Loucy (cell line): ENCODE measurements at regions not wholly inside any gene's neighbourhood (a gene's known extent, or its start where the extent isn't known, plus 50 kb on each side); places are given as distances from the start of the nearest gene placed in this dataset.
A peak's percentile ranks its signal among the peaks of the same experiment; 100 is the strongest.

Source experiments
- H2AFZ ChIP-seq: fragments of 200-600 bp; sonication (generic); 2 replicates; pipeline ENCODE4 v1.6.0; 2016; ENCODE audit warnings: antibody characterized with exemption, mild to moderate bottlenecking, low read length, moderate library complexity
- H3F3A ChIP-seq: fragments of 200-600 bp; 2 replicates; pipeline ENCODE4 v1.6.0; 2016; ENCODE audit warnings: antibody characterized with exemption, low read depth, mild to moderate bottlenecking
- H3K27me3 ChIP-seq: fragments of 200-600 bp; sonication (generic); 2 replicates; pipeline ENCODE4 v1.6.1; 2014; ENCODE audit warnings: low read length, mild to moderate bottlenecking; ENCODE audit not compliant: insufficient read depth, poor library complexity, severe bottlenecking
- H3K36me3 ChIP-seq: fragments of 200-600 bp; sonication (generic); 2 replicates; pipeline ENCODE4 v1.6.1; 2016; ENCODE audit warnings: low read length; ENCODE audit not compliant: insufficient read depth
- H3K4me1 ChIP-seq: fragments of 200-600 bp; sonication (generic); 2 replicates; pipeline ENCODE4 v1.5.1; 2014; ENCODE audit warnings: low read length, mild to moderate bottlenecking; ENCODE audit not compliant: insufficient read depth, poor library complexity, severe bottlenecking
- H3K4me2 ChIP-seq: fragments of 200-600 bp; sonication (generic); 2 replicates; pipeline ENCODE4 v1.6.0; 2014; ENCODE audit warnings: antibody characterized with exemption, low read length, low read depth, mild to moderate bottlenecking; ENCODE audit not compliant: poor library complexity, severe bottlenecking
- H3K4me3 ChIP-seq: fragments of 200-600 bp; sonication (generic); 2 replicates; pipeline ENCODE4 v1.5.1; 2014; ENCODE audit warnings: low read length, mild to moderate bottlenecking, mixed read lengths; ENCODE audit not compliant: poor library complexity, severe bottlenecking
- H3K79me2 ChIP-seq: fragments of 200-600 bp; sonication (generic); 2 replicates; pipeline ENCODE4 v1.6.1; 2014; ENCODE audit warnings: low read length; ENCODE audit not compliant: insufficient read depth
- H3K9ac ChIP-seq: fragments of 200-600 bp; sonication (generic); 2 replicates; pipeline ENCODE4 v1.6.0; 2014; ENCODE audit warnings: mild to moderate bottlenecking, low read depth, low read length, moderate library complexity; ENCODE audit not compliant: poor library complexity, severe bottlenecking
- H3K9me2 ChIP-seq: fragments of 200-600 bp; sonication (generic); replicated peaks from 2 replicates; pipeline ENCODE4 v1.6.1; 2016; ENCODE audit warnings: low read depth, low read length, mixed read lengths
- H3K9me3 ChIP-seq: fragments of 200-600 bp; sonication (generic); 2 replicates; pipeline ENCODE4 v1.6.1; 2014; ENCODE audit warnings: mild to moderate bottlenecking, antibody characterized with exemption, low read length, low read depth; ENCODE audit not compliant: insufficient read depth
- H4K20me1 ChIP-seq: fragments of 200-600 bp; sonication (generic); 2 replicates; pipeline ENCODE4 v1.6.0; 2014; ENCODE audit warnings: antibody characterized with exemption, low read length, mild to moderate bottlenecking; ENCODE audit not compliant: insufficient read depth, poor library complexity, severe bottlenecking
- CTCF ChIP-seq: fragments of 200-600 bp; sonication (generic); conservative IDR thresholded peaks from 2 replicates; pipeline ENCODE4 v1.5.1; 2014; ENCODE audit warnings: mild to moderate bottlenecking, antibody characterized with exemption, low read length
- EZH2phosphoT487 ChIP-seq: fragments of 200-600 bp; IDR thresholded peaks from 2 replicates; pipeline ENCODE4 v1.6.1; 2018; ENCODE audit warnings: antibody characterized with exemption, mild to moderate bottlenecking, moderate library complexity, borderline replicate concordance

GRCh38 chr22:19615867-19616581, 91.8 kb upstream of the CLDN5 start:
- Histone ChIP-seq H3K4me3 (no peak overlapping the region), H4K20me1 (no peaks in the 10 kb centered on the region), H3K36me3 (no peaks in the 10 kb centered on the region), H3K27me3 (no peaks in the 10 kb centered on the region), H3K79me2 (no peaks in the 10 kb centered on the region), H3K9me2 (no peaks in the 10 kb centered on the region), H3K9me3 (no peaks in the 10 kb centered on the region), H3F3A (no peaks in the 10 kb centered on the region), H3K4me1 (peaks cover 18% of the 10 kb centered on the region), H2AFZ (no peak overlapping the region), H3K4me2 (no peak overlapping the region), H3K9ac (no peak overlapping the region)
- TF ChIP-seq EZH2phosphoT487 (no peak), CTCF (no peak)

- H3K4me2 ChIP-seq = peak overlapping the region; percentile 26
- no peaks in the 10 kb centered on the region for H4K20me1 ChIP-seq
- no peaks in the 10 kb centered on the region for H3F3A ChIP-seq
- H3K36me3 ChIP-seq = no peaks in the 10 kb centered on the region
- no peaks in the 10 kb centered on the region for H3K9me2 ChIP-seq
- peak overlapping the region; percentile 24 for H3K9ac ChIP-seq
- no peaks in the 10 kb centered on the region for H3K9me3 ChIP-seq
- no peaks in the 10 kb centered on the region for H3K27me3 ChIP-seq
- TF ChIP-seq EZH2phosphoT487 = no peak
- no peak overlapping the region for H3K4me3 ChIP-seq
- H3K79me2 ChIP-seq = no peaks in the 10 kb centered on the region
- H2AFZ ChIP-seq = peak overlapping the region; percentile 33; the same call in 1 of the 2 replicates
- peaks cover 18% of the 10 kb centered on the region for H3K4me1 ChIP-seq
These were observed 94.9 kb upstream of the SEPTIN5 start for GRCh38 chr22:19619144-19620009.

GRCh38 chr22:19620742-19621371, 93.4 kb upstream of the SEPTIN5 start:
- H3K9ac ChIP-seq = no peak overlapping the region
- TF ChIP-seq CTCF (no peak), EZH2phosphoT487 (no peak)
- no peak overlapping the region for H2AFZ ChIP-seq
- H3K9me3 ChIP-seq = no peaks in the 10 kb centered on the region
- no peaks in the 10 kb centered on the region for H3K9me2 ChIP-seq
- no peaks in the 10 kb centered on the region for H3K27me3 ChIP-seq
- H3K4me1 ChIP-seq = peaks cover 15% of the 10 kb centered on the region
- H3K36me3 ChIP-seq = no peaks in the 10 kb centered on the region
- H3K4me2 ChIP-seq = no peak overlapping the region
- no peaks in the 10 kb centered on the region for H3F3A ChIP-seq
- no peaks in the 10 kb centered on the region for H4K20me1 ChIP-seq
- no peak overlapping the region for H3K4me3 ChIP-seq
- no peaks in the 10 kb centered on the region for H3K79me2 ChIP-seq
